ENCODE measurements at regions not wholly inside any gene's neighbourhood (a gene's known extent, or its start where the extent isn't known, plus 50 kb on each side); places are given as distances from the start of the nearest gene placed in this dataset.

DNA sequence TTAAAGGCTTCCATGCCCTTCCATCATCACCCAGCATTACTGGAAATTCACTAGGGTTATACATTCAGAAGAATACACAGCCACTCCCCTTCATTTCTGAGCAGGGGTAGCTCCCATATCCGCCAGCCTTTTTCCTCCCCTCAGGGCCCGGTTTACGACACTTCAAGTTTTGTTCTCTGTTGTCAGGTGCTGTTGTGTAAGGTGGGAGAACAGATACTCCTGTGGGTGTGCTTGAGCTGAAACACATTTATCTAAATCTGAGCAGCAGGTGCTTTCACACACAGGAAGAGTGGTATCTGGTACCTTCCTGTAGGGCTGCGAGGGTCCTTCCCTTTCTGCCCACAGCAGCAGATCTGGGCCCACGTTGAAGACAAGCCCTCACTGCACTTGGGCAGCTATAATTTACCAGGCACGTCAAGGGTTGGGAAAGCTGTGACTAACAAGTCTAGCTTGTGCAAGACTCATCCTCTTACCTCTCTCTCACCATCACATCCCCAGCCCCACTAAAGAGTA, 215.8 kb upstream of the RREB1 start:
- no peak for DNase-seq (ENCODE audit: low read depth)

GRCh38 chr6:6892744-6893583, 214.8 kb upstream of the RREB1 start:
- no peak for DNase-seq (ENCODE audit: low read depth)

- no peak for DNase-seq (ENCODE audit: low read depth)
Observed at GRCh38 chr6:6893701-6894100, 214.1 kb upstream of the RREB1 start.

DNA sequence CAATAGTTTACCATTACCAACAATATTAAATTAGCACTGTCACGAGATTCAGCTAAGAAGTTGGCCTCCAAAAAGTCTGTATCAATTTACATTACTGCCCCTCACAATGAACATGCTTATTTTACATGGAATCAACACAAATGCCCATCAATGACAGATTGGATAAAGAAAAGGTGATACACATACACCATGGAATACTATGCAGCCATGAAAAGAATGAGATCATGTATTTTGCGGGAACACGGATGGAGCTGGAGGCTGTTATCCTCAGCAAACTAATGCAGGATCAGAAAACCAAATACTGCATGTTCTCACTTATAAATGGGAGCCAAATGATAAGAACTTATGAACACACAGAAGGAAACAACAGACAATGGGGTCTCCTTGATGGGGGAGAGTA, 211.8 kb upstream of the RREB1 start:
- DNase-seq (ENCODE audit: low read depth) = no peak

DNA sequence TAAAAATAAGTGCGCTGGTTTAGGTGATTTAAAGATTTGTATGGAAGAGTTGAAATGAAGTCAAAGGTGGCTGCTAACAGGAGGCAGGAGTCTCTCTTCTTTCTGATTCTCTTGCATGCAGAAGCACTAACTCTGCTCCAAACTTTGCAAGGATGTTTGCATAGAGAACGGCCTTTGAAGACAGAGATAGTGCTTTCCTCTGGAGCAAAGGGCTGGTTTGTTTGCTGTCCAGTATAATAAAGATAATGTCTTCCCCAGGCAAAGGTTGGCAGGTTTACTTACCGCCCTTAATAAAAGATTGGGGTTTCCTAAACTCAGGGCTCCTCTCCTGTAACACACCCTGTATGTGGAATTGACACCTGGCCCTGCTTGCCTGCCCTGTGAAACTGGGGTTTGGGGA, 210.6 kb upstream of the RREB1 start:
- no peak for DNase-seq (ENCODE audit: low read depth)

GRCh38 chr6:6900569-6901204, 207.1 kb upstream of the RREB1 start:
- no peak for DNase-seq (ENCODE audit: low read depth)

DNA sequence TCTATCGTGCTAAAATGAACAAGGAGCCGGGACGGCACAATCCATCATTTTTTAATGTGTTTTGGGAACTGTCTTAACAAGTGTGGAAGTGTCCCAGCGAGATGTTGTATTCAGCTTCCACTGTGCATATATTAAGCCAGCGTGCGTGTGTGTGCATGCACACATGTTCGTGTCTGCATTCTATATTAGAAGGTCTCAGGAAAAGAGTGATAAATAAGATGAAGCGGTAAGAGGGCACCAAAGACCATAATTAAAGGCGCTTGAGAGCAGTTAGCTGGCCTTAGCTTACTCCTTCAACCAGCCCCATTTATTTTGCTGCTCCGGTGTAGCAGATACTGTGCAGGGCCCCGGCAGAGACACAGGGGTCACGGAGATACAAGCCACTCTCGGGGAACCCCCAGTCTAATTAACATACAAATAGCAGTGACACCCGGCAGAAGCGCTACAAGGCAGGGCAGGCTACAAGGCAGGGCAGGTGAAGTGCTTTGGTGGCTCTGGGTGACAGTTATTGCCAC, 206.5 kb upstream of the RREB1 start:
- DNase-seq (ENCODE audit: low read depth) = no peak

- no peak for DNase-seq (ENCODE audit: low read depth)
Observed at GRCh38 chr6:6901945-6902344, 205.8 kb upstream of the RREB1 start.

GRCh38 chr6:6905961-6906518, 201.7 kb upstream of the RREB1 start:
- no peak for DNase-seq (ENCODE audit: low read depth)

DNA sequence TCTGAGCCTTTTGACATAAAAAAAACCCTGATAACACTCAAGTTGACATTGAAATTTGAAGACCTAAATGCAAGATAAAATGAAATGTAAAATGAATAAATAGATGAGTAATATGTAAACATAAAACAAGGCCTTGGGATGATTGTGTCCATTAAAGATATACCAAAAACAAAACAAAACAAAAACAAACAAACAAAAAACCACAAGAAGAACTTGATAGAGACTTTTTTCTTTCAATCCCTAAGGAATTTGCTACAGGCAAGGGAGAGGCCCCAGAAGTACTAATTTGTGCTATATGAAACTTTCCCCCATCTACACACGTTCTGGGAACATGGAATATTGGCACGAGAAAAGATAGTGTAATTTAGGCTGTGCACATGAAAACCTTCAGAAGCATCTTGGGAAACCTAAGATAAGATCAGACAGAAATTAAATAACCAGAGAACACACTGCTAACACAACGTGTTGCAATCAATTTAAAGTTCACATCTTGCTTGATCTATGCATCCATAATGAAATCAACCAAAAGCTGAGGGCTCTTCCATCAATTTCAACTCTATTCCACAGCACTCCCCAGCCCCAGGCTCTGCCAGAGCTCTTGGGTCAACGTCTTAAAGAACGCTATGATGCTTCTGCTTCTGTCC, 201.1 kb upstream of the RREB1 start:
- DNase-seq (ENCODE audit: low read depth) = no peak

DNA sequence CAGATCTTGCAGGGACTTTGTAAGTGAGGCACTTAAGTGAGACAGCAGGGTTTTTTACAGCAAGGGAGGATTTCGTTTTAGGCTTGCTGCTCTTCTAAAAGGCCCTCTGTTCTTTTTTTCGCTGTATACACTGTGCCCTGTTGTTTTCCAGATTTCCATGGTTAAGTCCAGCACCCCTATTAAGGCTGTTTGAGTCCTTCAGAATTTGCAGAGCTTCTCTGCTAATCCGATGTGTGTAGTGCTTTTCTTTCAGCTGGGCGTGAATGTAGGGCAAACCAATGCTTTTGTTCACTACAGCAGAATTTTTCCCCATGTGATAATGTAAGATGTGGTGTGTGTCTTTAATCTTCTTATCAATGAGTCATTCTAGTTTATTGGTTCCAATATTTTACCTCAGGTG, 200.5 kb upstream of the RREB1 start:
- DNase-seq (ENCODE audit: low read depth) = no peak

DNA sequence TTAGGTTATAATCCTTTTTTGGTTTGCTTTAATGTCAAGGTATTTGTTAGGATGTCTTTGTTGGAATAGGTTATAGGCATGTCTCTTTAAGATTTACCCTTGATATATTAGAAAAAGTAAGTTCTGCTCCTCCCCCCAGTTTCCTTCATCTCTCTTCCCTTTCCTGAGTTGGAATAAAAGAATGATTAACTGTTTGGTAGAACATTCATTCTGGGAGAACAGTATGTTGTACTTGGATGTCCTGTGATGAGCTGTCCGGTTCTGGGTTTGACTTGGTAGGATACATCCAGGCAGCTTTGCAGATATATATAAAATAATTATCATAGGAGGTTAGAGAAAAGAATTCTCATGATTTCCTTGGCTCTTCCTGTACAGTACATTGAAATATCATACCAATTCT, 199.6 kb upstream of the RREB1 start:
- DNase-seq (ENCODE audit: low read depth) = no peak

DNA sequence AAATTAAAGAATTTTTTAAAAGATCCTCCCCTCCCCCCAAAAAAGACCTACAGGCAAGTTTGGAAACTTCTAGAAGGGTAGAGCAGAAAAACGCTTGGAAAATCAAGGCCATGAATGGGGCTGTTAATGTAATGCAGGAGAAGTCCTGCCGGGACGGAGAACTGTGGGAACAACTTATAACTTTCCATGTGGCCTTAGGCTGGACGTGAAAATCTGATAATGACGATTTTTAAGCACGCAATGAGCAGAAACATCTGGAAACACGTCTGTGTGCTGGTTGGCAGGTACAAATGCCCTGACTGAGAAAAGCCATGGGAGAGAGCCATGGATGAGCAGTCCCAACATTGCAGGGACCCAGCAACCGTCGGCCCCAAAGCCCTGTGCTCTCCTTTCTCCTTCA, 198.7 kb upstream of the RREB1 start:
- no peak for DNase-seq (ENCODE audit: low read depth)

- DNase-seq (ENCODE audit: low read depth) = no peak
Observed at GRCh38 chr6:6910734-6911295, 196.9 kb upstream of the RREB1 start.

DNA sequence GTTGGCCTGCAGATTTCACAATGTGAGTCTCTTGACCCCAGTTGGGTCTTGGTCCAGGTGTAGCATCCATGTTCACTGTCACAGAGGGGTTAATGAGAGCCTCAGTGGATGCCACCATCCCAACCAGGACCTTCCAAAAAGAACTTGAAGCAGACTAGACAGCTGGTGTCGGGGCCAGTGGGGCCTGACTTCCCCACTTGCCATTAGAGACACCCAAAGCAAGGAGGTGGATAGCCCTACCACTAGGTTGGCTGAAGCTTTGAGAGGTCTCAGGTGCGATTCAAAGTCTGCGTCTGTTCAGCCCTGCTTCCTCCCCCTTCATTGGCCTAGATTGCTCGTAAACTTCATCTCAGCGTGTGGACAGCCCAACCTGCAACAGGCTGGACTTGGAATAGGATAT, 196.4 kb upstream of the RREB1 start:
- DNase-seq (ENCODE audit: low read depth) = no peak

DNA sequence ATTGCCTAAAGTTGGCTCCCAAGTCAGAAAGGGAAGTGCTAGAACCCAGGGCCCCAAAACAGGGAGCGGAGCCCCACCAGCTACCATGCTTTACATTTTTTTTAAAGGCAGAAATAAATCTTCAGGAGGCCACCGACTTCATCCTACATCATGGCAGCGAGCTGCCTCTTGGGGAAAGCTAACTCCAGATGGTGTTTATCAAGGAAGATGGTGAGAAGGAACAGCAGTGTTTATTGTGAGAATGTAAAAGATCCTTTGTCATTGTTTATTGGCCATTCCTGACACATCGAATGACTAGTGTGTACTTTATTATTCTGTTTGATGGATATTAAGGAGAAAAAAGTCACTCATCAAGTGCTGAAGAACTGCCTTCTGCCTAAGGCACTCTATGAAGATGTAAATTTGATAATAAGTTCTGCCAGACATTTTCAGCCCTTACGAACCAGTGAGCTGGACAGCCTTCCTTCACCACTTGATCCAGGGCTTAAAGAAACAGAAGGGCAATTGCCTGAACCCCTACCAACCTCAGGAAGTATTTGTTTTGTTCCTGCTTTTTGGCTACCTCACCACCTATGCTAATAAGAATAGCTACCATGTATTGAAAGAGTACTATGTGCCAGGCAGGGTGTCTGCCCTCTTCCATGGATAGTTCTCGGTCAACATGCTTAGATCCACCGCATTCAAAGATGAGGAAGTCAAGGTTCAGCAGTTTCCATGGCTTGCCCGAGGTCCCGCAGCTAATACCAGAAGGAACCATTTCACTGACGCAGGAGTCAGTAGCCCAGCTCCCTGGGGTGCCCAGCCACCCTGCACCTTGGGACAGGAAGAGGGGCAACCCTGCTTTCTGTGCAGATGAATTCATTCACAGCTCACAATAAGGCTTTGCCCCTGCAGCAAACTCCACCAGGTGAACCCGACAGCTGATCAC, 194.7 kb upstream of the RREB1 start:
- DNase-seq (ENCODE audit: low read depth) = no peak

DNA sequence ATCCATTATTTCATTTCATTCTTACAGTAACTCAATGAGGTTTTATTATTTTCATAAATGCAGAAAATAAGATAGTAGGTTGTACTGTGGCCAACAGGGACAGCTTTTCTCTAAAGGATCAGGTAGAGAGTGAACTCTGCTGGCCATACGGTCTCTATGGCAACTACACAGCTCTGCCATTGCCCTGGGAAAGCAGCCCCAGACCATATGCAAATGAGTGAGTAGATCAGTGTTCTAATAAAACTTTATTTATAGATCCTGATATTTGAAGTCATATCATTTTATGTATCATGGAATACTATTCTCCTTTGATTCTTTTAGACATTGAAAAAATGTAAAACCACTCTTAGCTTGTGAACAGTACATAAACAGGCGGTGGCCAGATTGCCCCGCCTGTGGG, 192.5 kb upstream of the RREB1 start:
- no peak for DNase-seq (ENCODE audit: low read depth)

DNA sequence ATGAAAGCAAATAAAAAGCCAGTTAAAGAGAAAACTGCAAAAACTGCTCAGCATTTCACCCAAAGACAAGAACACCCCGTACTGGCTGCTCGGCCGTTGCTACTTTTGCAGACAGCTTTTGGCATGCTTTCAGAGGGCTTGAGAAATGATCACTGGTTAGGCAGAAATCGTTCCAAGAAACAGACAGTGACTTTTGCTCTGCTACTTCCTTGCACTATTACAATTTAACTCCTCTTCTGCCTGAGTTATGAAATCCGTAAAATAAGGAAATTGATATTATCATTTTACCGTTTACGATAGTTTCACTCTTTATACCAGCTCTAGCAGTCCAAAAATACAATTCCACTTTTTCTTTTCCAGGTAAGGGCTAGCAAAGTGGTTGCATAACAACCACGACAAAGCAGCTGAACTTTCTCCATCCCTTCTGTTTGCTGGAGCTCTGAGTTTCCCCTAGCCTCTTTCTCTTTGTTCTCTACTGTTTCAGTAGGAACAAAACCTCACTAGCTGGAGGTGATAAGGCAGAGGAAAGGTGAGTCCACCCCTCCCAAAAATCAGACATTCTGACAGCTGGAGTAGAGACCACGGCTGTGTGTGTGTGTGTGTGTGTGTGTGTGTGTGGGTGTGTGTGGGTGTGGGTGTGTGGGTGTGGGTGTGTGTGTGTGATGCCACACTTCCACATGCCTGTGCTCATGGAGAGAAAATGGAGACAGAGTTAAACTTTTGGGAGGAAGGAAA, 191.8 kb upstream of the RREB1 start:
- DNase-seq (ENCODE audit: low read depth) = no peak

DNA sequence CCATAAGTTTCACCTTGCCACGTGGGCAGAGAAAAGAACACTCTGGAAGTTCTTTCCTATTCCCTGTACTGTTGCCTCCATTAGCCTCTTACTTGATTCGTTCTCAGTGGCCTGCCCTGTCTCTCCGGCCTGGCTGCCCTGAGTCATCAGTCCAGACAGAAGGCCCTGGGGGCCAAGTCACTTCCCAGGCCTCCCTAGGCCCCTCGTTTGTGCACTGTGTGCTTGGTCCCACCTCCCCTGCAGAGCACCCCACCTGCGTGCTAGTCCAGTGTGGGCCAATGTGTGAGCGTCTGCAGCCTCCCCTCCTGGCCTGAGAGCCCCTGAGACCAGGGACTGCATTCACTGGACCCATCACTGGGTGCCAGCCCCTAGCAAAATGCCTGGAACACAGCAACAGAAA, 191.2 kb upstream of the RREB1 start:
- DNase-seq (ENCODE audit: low read depth) = no peak

DNA sequence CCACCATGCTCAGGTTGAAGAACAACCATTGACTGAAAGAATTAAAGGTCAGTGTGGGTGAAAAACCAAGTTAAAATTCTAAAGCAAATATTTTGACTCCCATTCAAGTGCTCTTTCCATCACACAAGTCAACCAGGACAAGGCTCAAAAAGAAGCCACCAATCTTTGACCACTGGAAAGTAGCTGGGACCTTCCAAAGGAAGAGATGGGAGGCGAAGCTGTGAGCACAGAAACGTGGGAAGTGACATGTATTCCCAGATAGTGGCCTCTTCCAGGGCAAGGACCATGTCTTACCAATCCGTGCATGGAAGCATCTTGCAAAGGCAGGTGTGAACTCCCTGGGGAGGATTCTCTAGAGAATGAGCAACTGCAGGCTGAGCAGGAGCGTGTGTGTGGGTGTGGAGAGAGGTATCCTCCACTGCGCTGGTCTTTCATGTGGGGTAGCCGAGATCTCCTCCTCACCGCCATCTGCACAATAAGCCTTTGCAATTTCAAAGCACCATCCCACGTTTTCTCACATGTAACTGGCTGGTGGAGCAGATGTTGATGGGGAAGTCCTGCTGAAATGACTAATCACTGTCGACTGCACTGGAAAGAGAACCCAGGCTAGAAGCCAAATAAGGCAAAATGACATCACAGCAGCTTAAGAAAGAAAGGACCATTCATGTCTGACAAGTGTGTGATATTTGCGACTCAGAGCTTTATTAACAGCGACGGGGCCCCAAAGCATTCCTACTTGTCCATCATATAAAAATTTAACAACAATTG, 189.4 kb upstream of the RREB1 start:
- DNase-seq (ENCODE audit: low read depth) = peak; percentile 4

Measured in stimulated activated CD8-positive, alpha-beta memory T cell treated with anti-CD3 and anti-CD28 coated beads, Interleukin-15, amount 100 ng/mL, for 24 hours (primary cell).